ENCODE measurements at regions not wholly inside any gene's neighbourhood (a gene's known extent, or its start where the extent isn't known, plus 50 kb on each side); places are given as distances from the start of the nearest gene placed in this dataset.

DNA sequence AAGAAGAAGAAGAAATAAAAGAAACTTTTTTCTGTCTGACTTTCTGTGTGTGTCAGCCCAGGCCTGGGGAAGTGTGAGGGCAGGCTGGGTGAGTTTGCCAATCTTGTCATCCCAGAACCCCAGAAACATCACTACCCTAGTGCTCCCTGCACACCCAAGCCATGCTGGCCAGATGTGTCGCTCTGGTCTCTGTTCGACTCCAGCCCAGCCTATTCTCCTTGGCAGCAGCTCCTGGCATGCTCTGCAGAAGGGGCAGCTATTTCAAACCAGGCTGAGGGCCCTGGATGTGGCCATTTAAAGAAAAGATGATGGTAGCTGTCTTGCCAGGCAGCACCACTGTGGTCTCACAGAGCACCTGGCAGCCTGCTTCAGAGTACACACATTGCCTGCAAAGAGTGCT is 334.1 kb downstream of the RPS24 start:
- Histone ChIP-seq H3K27me3 (replicated peaks in 1 of 4; ENCODE audit: control extremely low read depth in 1 of 4, control insufficient read depth in 3 of 4, insufficient read depth in 4 of 4, low read length in 3 of 4) (no peaks in the 10 kb centered on the region), H3K36me3 (replicated peaks in 1 of 2; ENCODE audit: control extremely low read depth in 1 of 2, control insufficient read depth in 1 of 2, extremely low read depth in 1 of 2, insufficient read depth in 2 of 2, low read length in 1 of 2) (no peaks in the 10 kb centered on the region), H3K9ac (ENCODE audit: low read length) (no peak overlapping the region), H3K27ac (ENCODE audit: low read length in 2 of 2) (no peak overlapping the region), H3K4me3 (ENCODE audit: control extremely low read depth in 1 of 5, extremely low read depth in 1 of 5, insufficient read depth in 1 of 5, low read depth in 2 of 5, low read length in 4 of 5) (no peak overlapping the region), H3K4me2 (replicated peaks; ENCODE audit: low read depth, low read length, poor library complexity, severe bottlenecking) (no peak overlapping the region), H3K9me3 (ENCODE audit: control extremely low read depth in 1 of 3, control insufficient read depth in 2 of 3, insufficient read depth in 1 of 3, low read length in 2 of 3) (no peaks in the 10 kb centered on the region), H3K4me1 (ENCODE audit: control insufficient read depth in 2 of 2, insufficient read depth in 2 of 2, low read length in 2 of 2) (no peaks in the 10 kb centered on the region), H4K20me1 (ENCODE audit: control insufficient read depth, insufficient read depth, low read length, poor library complexity, severe bottlenecking) (no peaks in the 10 kb centered on the region), H3K79me2 (ENCODE audit: control insufficient read depth, insufficient read depth, low read length) (no peaks in the 10 kb centered on the region), H2AFZ (ENCODE audit: insufficient read depth, low read depth, low read length, poor library complexity, severe bottlenecking) (no peak overlapping the region)
- no peak for TF ChIP-seq EZH2 (IDR thresholded peaks at IDR 0.05; ENCODE audit: borderline replicate concordance, insufficient read depth, low read depth, low read length, poor library complexity, severe bottlenecking)
- TF ChIP-seq, protein P1, sequence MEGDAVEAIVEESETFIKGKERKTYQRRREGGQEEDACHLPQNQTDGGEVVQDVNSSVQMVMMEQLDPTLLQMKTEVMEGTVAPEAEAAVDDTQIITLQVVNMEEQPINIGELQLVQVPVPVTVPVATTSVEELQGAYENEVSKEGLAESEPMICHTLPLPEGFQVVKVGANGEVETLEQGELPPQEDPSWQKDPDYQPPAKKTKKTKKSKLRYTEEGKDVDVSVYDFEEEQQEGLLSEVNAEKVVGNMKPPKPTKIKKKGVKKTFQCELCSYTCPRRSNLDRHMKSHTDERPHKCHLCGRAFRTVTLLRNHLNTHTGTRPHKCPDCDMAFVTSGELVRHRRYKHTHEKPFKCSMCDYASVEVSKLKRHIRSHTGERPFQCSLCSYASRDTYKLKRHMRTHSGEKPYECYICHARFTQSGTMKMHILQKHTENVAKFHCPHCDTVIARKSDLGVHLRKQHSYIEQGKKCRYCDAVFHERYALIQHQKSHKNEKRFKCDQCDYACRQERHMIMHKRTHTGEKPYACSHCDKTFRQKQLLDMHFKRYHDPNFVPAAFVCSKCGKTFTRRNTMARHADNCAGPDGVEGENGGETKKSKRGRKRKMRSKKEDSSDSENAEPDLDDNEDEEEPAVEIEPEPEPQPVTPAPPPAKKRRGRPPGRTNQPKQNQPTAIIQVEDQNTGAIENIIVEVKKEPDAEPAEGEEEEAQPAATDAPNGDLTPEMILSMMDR (IDR thresholded peaks at IDR 0.05), result no peak
- Mint-ChIP-seq H3K27ac (no peak overlapping the region), H3K27me3 (peaks cover 5% of the 10 kb centered on the region), H3K4me1 (no peaks in the 10 kb centered on the region), H3K9me3 (ENCODE audit: insufficient read depth) (no peaks in the 10 kb centered on the region), H3K4me3 (no peak overlapping the region)
- 80% methylated on average over 2 of the region's 2 CpGs for WGBS (ENCODE audit: insufficient coverage)
- intact Hi-C loops (cut with micrococcal nuclease), result no loop called here
- CTCF ChIA-PET, result no interaction called here
- DNase-seq (no peak), ATAC-seq (ENCODE audit: low read depth) (no peak)
- POLR2A ChIA-PET, result no interaction called here

DNA sequence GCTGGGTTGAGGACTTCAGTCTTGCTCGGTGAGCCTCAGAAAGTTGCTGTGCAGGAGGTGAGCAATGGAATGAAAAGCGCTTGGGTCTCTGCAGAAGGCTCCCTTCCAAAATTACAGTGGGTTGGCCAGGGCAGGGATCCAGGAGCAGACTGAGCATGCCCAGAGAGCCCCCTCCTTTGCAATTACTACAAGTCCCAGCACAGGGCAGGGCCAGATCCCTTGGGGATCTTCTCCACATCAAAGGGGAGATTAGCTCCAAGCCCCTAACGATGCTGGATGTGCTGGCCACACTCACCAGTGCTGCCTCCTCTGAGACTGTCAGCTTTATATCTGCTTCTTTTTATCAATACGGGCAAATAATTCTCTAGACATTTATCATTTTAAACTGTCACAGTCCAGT is 337.5 kb downstream of the RPS24 start:
- no peak overlapping the region for H3K4me3 ChIP-seq (ENCODE audit: control extremely low read depth in 1 of 5, extremely low read depth in 1 of 5, insufficient read depth in 1 of 5, low read depth in 2 of 5, low read length in 4 of 5)
- H3K27ac Mint-ChIP-seq, result no peak overlapping the region
- H3K27me3 ChIP-seq (replicated peaks in 1 of 4; ENCODE audit: control extremely low read depth in 1 of 4, control insufficient read depth in 3 of 4, insufficient read depth in 4 of 4, low read length in 3 of 4), result no peaks in the 10 kb centered on the region
- ChIA-PET CTCF (no interaction called here), POLR2A (no interaction called here)
- TF ChIP-seq EZH2 (IDR thresholded peaks at IDR 0.05; ENCODE audit: borderline replicate concordance, insufficient read depth, low read depth, low read length, poor library complexity, severe bottlenecking), result no peak
- TF ChIP-seq, protein P1 (IDR thresholded peaks at IDR 0.05), result no peak
- no peaks in the 10 kb centered on the region for H4K20me1 ChIP-seq (ENCODE audit: control insufficient read depth, insufficient read depth, low read length, poor library complexity, severe bottlenecking)
- no peak overlapping the region for H3K4me2 ChIP-seq (replicated peaks; ENCODE audit: low read depth, low read length, poor library complexity, severe bottlenecking)
- H3K9me3 Mint-ChIP-seq (ENCODE audit: insufficient read depth), result no peaks in the 10 kb centered on the region
- no peak for ATAC-seq (ENCODE audit: low read depth)
- H3K4me1 Mint-ChIP-seq, result no peaks in the 10 kb centered on the region
- WGBS (ENCODE audit: insufficient coverage), result 76% methylated on average over 3 of the region's 4 CpGs
- no peak overlapping the region for H3K4me3 Mint-ChIP-seq
- H3K9ac ChIP-seq (ENCODE audit: low read length), result no peak overlapping the region
- H3K9me3 ChIP-seq (ENCODE audit: control extremely low read depth in 1 of 3, control insufficient read depth in 2 of 3, insufficient read depth in 1 of 3, low read length in 2 of 3), result no peaks in the 10 kb centered on the region
- no peak for DNase-seq
- no peaks in the 10 kb centered on the region for H3K36me3 ChIP-seq (replicated peaks in 1 of 2; ENCODE audit: control extremely low read depth in 1 of 2, control insufficient read depth in 1 of 2, extremely low read depth in 1 of 2, insufficient read depth in 2 of 2, low read length in 1 of 2)
- H3K27ac ChIP-seq (ENCODE audit: low read length in 2 of 2), result no peak overlapping the region
- intact Hi-C loops (cut with micrococcal nuclease), result no loop called here
- no peak overlapping the region for H2AFZ ChIP-seq (ENCODE audit: insufficient read depth, low read depth, low read length, poor library complexity, severe bottlenecking)
- H3K27me3 Mint-ChIP-seq, result peaks cover 3% of the 10 kb centered on the region
- no peaks in the 10 kb centered on the region for H3K4me1 ChIP-seq (ENCODE audit: control insufficient read depth in 2 of 2, insufficient read depth in 2 of 2, low read length in 2 of 2)
- no peaks in the 10 kb centered on the region for H3K79me2 ChIP-seq (ENCODE audit: control insufficient read depth, insufficient read depth, low read length)
